Stimulated activated CD8-positive, alpha-beta memory T cell treated with anti-CD3 and anti-CD28 coated beads, Interleukin-7, amount 100 ng/mL, for 4 hours (primary cell): ENCODE measurements at regions not wholly inside any gene's neighbourhood (a gene's known extent, or its start where the extent isn't known, plus 50 kb on each side); places are given as distances from the start of the nearest gene placed in this dataset.
"Not testable (repeated sequence)": the region's sequence is repeated elsewhere in the genome, so short reads cannot be mapped to it uniquely, and the experiment has no call there.

Source experiments
- DNase-seq, 2 donors: peaks; one replicate each; pipeline ENCODE4 v3.0.0-alpha.2; 2020; ENCODE audit warnings: low read depth in 2 of 2

DNA sequence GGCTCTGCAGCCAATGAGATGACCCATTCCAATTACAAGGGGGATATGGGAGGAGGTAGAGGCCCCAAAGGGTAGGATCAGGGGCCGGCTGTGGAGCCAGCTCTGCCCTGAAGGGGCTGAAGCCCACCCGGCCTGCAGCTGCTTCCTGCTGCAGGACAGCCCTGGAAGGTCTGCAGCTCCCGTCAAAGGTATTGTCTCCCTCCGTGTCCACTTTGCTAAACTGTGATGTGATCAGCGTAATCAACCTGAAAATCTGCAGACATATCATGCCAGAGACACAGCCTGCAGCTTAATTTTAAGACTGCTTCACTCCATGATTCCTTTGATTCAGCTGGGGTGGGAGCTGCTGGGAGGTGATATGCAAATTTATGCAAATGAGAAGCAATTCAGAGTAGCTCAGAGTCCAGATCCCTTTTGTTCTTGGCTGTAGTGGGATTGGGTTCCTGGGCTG is 90.7 kb downstream of the GADD45G start:
- DNase-seq: no peak

- DNase-seq: not testable (repeated sequence)
Observed at GRCh38 chr9:89695979-89696378, 91.2 kb downstream of the GADD45G start.

DNA sequence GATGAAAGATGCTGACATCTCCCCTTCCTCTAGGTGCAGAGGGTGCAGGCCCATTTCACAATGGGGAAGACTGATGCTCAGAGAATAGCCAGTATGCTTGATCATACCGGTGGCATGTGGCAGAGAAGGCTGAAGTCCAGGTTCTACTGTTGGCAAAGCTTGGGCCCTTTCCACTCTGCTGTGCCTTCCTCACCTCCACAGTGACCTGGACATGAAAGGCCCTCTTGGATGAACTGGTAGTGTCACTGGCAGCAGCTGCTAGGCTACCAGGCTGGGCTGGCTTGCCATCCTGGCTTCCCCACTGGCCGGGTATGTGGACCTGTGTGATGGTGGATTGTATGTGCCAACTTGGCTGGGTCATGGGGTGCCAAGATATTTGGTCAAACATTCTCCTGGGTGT is 92.0 kb downstream of the GADD45G start:
- DNase-seq: no peak

GRCh38 chr9:89697553-89697952 is 92.7 kb downstream of the GADD45G start:
- DNase-seq: no peak

DNA sequence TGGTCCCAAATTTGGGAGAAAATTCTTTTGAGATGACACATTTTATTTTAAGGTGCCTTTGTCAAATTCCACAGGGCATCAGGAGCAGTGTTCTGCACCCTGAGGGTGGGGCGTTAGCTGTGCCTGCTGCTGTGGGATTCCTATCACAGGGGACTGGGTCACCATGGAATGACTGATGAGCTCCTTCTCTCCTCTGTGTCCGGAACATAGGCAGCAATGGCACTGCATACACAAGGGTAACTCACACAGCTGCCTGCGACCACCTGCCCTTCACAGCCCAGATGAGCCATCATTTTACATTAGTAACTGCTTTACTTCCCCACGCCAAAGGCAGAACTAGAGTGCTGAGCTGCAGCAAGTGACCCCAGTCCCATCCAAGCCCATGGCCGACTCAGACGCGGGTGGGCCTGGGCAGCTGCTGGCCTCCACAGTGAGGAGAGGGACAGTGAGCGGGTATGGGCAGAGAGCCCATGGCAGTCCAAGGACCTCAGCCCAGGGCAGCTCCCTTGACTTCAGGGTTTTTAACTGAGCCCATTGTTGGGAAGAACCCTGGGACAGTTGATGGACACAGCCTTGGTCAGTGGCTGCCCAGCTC is 93.7 kb downstream of the GADD45G start:
- no peak for DNase-seq

DNA sequence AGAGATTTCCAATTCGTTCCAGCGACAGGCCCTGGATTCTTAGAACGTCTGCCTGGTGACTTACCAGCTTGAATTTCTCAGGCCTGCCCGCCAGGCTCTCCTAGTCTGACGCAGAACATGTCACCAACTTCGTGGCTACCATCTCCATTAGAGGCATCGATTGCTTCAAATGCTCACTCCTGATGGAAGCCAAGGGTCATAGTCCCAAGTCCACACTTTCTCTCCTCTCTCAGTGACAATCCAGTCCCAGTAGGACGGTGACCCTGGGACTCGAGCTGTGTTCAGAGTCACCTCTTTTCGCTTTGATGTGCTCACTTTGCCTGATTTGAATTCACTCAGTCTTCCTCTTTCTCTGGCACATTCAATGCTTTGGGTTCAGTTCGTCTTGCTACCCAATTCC is 94.8 kb downstream of the GADD45G start:
- no peak for DNase-seq

DNA sequence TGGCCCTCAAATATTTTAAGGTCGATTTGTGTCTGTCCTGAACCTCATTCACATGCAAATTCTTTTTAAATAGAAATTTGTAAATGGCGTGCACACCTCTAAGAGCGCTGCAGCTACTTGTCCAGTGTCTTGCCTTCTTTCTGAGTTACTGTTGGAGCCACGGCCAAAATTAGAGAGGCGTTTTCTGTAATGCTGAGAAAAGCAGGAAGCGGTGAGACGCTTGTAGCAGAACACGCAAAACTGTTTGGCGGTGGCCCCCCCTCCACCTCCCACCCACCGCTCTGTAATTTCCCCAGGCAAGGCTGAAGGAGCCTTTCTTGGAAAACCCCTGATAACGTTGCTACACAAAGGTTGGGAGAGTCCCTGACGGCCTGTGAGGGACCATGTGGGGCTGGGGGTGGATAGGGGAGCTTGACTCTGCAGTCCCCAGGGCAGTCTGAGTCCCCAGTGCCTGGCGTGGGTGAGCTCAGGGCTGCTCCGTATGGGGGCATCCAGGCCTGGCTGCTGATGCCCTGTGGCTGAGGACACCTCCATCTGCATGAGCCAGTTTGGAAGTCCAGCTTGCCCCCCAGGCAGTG is 96.5 kb downstream of the GADD45G start:
- peak; percentile 62 to 78 for DNase-seq

DNA sequence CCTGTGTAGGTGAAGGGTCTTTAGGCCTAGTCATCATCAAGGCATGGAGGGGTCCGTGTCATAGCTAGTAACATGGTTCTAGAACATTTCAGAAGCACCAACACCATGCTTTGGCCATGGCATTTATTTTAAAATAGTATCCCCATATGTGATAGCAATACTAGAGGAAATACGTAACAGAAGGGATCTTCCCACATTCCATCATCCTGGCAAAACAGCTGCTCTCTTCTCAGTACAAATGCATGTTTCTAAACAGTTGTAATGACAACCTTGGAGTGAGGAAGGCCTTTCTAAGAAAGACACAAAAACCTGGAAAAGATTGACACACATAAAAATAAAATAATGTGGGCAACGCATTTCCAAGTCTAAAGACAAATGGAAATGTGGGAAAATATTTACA is 97.6 kb downstream of the GADD45G start:
- no peak for DNase-seq

DNA sequence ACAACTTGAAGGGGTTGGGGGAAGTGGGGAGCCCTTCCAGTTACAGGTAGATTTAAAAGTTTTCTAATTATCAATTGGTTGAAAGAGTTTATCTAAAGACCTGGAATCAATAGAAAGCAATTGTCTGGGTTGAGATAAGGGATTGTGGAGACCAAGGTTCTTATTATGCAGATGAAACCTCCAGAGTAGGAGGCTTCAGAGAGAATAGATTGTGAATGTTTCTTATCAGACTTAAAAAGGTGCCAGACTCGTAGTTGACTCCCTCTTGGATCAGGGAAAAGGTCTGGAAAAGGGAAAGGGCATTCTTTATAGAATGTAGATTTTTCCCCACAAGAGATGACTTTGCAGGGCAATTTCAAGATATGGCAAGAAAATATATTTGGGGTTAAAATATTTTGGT is 100.8 kb downstream of the GADD45G start:
- no peak for DNase-seq

- DNase-seq: no peak
Observed at GRCh38 chr9:89706086-89706485, 101.3 kb downstream of the GADD45G start.

GRCh38 chr9:89706731-89707191 is 101.9 kb downstream of the GADD45G start:
- no peak for DNase-seq

GRCh38 chr9:89710697-89711096 is 105.9 kb downstream of the GADD45G start:
- DNase-seq: no peak

DNA sequence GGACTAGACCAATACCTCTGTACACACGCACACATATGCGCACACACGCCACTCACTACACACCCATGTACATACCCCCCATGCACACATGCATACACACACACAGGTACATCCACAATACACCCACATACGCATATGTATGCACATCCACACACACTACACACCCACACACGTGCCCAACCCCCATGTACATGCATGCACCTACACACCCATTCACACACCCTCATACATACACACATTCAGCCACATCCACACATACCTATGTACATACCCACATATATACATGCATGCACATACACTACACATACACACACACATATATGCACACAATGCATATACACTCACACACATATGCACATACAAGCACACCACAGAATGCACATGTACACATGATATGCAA is 107.1 kb downstream of the GADD45G start:
- DNase-seq: no peak

DNA sequence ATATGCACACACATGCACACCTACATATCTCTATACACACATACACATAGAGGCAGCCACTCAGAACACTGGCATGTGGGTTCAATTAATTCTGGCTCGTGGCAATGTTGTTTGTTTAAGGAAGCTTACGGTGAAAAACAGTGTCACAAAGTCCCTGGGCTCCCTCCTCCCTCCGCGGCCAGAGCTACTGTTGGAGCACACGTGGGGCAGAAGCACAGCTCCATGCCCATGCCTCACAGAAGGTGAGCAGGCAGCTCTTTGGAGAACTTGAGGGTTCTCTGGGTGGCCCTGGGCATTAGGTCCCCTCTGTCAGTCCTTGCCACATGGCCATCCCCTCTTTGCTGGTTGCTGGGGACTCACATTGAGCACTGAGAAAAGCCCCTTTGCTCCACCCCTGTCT is 107.5 kb downstream of the GADD45G start:
- no peak for DNase-seq

DNA sequence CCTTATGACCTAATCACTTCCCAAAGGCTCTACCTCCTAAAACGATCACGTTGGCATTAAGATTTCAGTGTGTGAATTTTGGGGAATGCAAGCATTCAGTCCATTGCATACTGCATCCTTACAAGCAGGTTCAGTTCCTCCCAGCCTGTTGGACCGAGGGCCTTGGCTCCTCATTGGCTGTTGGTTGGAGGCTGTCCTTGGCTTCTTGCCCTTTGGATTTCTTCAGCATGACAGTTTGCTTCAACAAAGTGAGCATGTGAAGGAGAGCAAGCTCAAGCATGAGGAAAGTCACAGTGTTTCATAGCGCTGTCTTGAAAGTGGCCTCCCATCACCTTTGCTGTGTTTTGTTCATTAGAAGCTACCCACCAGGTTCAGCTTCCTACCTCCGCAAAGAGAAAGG is 109.5 kb downstream of the GADD45G start:
- DNase-seq: no peak

DNA sequence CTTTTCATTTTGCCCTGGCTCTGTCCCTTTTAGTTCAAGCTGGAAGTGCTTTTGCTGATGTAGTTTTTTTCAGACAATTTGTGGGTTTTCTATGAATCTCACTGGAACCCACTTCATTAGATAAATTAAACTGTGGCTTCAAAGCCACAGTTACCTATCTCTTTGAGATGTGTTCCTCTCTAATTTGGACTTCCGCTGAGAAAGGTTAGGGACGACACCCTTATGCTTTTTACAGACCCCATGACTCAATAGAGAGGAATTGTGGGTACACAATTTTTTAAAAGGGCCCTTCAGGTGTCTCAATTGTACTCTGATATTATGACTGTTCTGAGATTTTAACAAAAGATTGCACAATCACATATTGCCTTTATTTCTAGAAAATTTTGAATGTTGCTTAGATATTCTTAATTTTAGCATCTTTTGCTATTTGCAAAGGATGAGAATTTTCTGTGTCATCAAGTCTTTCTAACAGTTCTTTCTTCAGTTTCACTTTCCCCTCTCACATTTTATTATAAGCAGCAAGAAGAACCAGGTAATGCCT is 110.6 kb downstream of the GADD45G start:
- no peak for DNase-seq

- DNase-seq: no peak
Observed at GRCh38 chr9:89715881-89716280, 111.1 kb downstream of the GADD45G start.

DNA sequence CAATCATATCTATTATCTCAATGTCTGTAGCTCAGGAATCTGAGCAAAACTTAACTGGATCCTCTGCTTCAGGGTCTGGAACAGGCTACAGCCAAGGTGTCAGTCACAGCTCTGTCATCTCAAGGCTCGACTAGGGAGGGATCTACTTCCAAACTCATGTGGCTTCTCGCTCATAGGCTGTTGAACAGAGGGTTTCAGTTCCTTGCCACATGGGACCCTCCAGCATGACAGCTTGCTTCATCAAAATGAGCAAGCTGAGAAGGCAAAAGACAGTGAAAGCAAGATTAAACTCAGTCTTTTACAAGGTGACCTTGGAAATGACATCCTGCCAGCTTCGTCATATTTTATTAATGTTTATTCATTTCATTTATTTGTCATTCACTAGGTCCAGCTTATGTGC is 111.7 kb downstream of the GADD45G start:
- DNase-seq: no peak

DNA sequence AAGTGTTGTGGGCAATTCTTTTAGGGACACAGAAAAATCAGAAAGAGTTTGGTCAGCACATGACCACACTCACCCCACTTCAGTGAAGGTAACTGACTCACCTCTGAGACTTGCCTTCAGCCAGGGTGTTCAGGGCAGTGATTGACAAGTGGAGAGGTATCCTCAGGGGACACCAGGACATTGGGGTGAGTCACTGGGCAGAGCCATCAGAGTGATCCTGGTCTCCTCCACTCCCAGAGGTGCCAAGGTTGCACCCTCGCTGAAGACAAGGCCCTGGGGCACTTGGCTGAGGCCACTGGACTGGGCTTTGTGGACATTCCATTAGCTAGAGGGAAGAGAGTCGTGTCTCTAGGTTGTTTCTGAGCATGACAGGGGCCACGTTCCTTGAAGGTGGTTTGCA is 113.4 kb downstream of the GADD45G start:
- DNase-seq: no peak

DNA sequence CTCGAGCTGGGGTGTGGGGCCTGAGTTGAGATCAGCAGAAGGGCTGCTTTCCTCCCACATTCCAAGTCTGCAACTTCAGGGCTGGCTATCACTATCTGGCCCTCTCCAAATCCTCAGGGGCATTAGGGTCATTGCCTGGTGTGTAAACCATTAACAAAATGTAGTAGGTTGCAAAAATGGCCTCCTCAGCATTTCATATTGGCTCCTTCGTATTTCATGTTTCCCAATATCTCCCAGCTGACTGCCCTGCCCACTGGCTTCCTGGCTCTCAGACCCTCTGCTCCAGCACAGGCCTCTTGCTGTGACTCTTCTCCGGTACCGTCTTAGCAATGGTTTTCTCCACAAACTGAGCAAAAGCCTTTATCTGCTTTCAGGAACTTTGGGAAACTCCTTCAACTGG is 113.8 kb downstream of the GADD45G start:
- no peak for DNase-seq

- DNase-seq: no peak
Observed at GRCh38 chr9:89719202-89719601, 114.4 kb downstream of the GADD45G start.

DNA sequence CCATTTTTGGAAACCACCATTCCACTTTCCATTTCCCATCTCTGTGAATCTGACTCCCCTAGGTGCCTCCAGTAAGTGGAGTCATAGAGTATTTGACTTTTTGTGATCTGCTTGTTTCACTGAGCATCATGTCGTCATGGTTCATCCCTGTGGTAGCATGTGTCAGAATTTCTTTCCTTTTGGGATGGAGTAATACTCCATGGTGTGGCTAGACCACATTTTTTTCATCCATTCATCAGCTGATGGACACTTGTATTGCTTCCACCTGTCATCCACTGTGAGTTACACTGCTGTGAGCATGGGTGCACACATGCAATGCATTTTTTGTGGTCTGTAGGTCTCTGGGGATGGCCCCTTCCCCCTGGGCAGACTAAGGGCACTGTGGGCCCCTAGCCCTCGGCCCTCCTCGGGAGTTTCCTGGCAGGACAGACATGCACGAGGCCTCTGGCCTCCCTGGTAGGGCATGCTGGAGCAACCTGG is 115.9 kb downstream of the GADD45G start:
- no peak for DNase-seq

DNA sequence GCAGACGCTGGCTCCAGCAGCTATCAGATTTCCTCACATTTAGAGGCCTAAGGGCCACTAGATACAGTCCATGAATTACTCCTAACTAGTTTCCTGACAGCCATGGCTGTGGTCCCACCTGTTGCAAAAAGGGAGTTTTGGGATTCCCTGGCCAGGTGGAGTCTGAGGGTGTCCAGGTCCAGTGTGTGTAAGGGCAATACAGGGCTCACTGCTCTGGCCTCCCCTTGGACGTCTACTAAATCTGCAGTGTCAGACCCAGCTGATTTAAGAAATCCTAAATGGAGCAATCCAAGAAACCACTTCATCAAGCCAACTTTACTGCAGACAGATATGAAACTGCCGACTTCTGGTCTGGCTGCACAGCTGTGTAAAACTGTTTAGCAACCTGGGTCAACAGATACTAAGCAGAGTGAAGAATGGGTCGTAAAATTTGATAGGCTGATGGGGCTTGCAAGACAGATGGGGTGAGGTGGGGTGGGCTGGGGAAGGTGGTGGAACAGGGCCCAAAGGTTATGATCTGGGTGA is 116.4 kb downstream of the GADD45G start:
- DNase-seq: no peak
